ENCODE measurements at regions not wholly inside any gene's neighbourhood (a gene's known extent, or its start where the extent isn't known, plus 50 kb on each side); places are given as distances from the start of the nearest gene placed in this dataset.

GRCh38 chr17:71910002-71910401 is 210.8 kb upstream of the SOX9 start:
- no peaks in the 10 kb centered on the region for H3K27me3 ChIP-seq (replicated peaks in 1 of 4; ENCODE audit: control extremely low read depth in 1 of 4, control insufficient read depth in 3 of 4, insufficient read depth in 4 of 4, low read length in 3 of 4)
- no peak for ATAC-seq (ENCODE audit: low read depth)
- no peaks in the 10 kb centered on the region for H3K4me1 ChIP-seq (ENCODE audit: control insufficient read depth in 2 of 2, insufficient read depth in 2 of 2, low read length in 2 of 2)
- no CpG with 5 or more reads among the region's 3 CpGs for WGBS (ENCODE audit: insufficient coverage)
- H3K4me2 ChIP-seq (replicated peaks; ENCODE audit: low read depth, low read length, poor library complexity, severe bottlenecking) = no peak overlapping the region
- TF ChIP-seq CTCF (IDR thresholded peaks at IDR 0.05) (no peak), EZH2 (IDR thresholded peaks at IDR 0.05; ENCODE audit: borderline replicate concordance, insufficient read depth, low read depth, low read length, poor library complexity, severe bottlenecking) (no peak)
- H3K9me3 ChIP-seq (ENCODE audit: control extremely low read depth in 1 of 3, control insufficient read depth in 2 of 3, insufficient read depth in 1 of 3, low read length in 2 of 3) = peaks cover 0 to 4% (median 1%) of the 10 kb centered on the region in 3 donors
- POLR2A ChIA-PET = no interaction called here
- H3K9ac ChIP-seq (ENCODE audit: low read length) = no peak overlapping the region
- H2AFZ ChIP-seq (ENCODE audit: insufficient read depth, low read depth, low read length, poor library complexity, severe bottlenecking) = no peak overlapping the region
- intact Hi-C loops (cut with micrococcal nuclease) = no loop called here
- no peak overlapping the region for H3K27ac ChIP-seq (ENCODE audit: low read length in 2 of 2)
- CTCF ChIA-PET = no interaction called here
- H3K36me3 ChIP-seq (replicated peaks in 1 of 2; ENCODE audit: control extremely low read depth in 1 of 2, control insufficient read depth in 1 of 2, extremely low read depth in 1 of 2, insufficient read depth in 2 of 2, low read length in 1 of 2) = no peaks in the 10 kb centered on the region
- Mint-ChIP-seq H3K27ac (no peak overlapping the region), H3K9me3 (ENCODE audit: insufficient read depth) (no peaks in the 10 kb centered on the region), H3K27me3 (no peaks in the 10 kb centered on the region), H3K4me1 (no peaks in the 10 kb centered on the region), H3K4me3 (no peak overlapping the region)
- no peaks in the 10 kb centered on the region for H4K20me1 ChIP-seq (ENCODE audit: control insufficient read depth, insufficient read depth, low read length, poor library complexity, severe bottlenecking)
- no peak for DNase-seq
- H3K4me3 ChIP-seq (ENCODE audit: control extremely low read depth in 1 of 5, extremely low read depth in 1 of 5, insufficient read depth in 1 of 5, low read depth in 2 of 5, low read length in 4 of 5) = no peak overlapping the region
- no peaks in the 10 kb centered on the region for H3K79me2 ChIP-seq (ENCODE audit: control insufficient read depth, insufficient read depth, low read length)

- no peak overlapping the region for H2AFZ ChIP-seq (ENCODE audit: insufficient read depth, low read depth, low read length, poor library complexity, severe bottlenecking)
- Mint-ChIP-seq H3K4me3 (no peak overlapping the region), H3K27ac (no peak overlapping the region), H3K27me3 (no peaks in the 10 kb centered on the region), H3K9me3 (ENCODE audit: insufficient read depth) (no peaks in the 10 kb centered on the region), H3K4me1 (no peaks in the 10 kb centered on the region)
- ChIA-PET POLR2A (no interaction called here), CTCF (no interaction called here)
- TF ChIP-seq CTCF (IDR thresholded peaks at IDR 0.05) (no peak), EZH2 (IDR thresholded peaks at IDR 0.05; ENCODE audit: borderline replicate concordance, insufficient read depth, low read depth, low read length, poor library complexity, severe bottlenecking) (no peak)
- H3K9ac ChIP-seq (ENCODE audit: low read length) = no peak overlapping the region
- no peak for DNase-seq
- no peak overlapping the region for H3K4me3 ChIP-seq (ENCODE audit: control extremely low read depth in 1 of 5, extremely low read depth in 1 of 5, insufficient read depth in 1 of 5, low read depth in 2 of 5, low read length in 4 of 5)
- no peaks in the 10 kb centered on the region for H3K36me3 ChIP-seq (replicated peaks in 1 of 2; ENCODE audit: control extremely low read depth in 1 of 2, control insufficient read depth in 1 of 2, extremely low read depth in 1 of 2, insufficient read depth in 2 of 2, low read length in 1 of 2)
- H3K4me2 ChIP-seq (replicated peaks; ENCODE audit: low read depth, low read length, poor library complexity, severe bottlenecking) = no peak overlapping the region
- H3K79me2 ChIP-seq (ENCODE audit: control insufficient read depth, insufficient read depth, low read length) = no peaks in the 10 kb centered on the region
- H3K27ac ChIP-seq (ENCODE audit: low read length in 2 of 2) = no peak overlapping the region
- no peak for ATAC-seq (ENCODE audit: low read depth)
- no peaks in the 10 kb centered on the region for H3K4me1 ChIP-seq (ENCODE audit: control insufficient read depth in 2 of 2, insufficient read depth in 2 of 2, low read length in 2 of 2)
- WGBS (ENCODE audit: insufficient coverage) = no CpG with 5 or more reads among the region's 3 CpGs
- H3K9me3 ChIP-seq (ENCODE audit: control extremely low read depth in 1 of 3, control insufficient read depth in 2 of 3, insufficient read depth in 1 of 3, low read length in 2 of 3) = peaks cover 0 to 3% (median 1%) of the 10 kb centered on the region in 3 donors
- intact Hi-C loops (cut with micrococcal nuclease) = no loop called here
- H4K20me1 ChIP-seq (ENCODE audit: control insufficient read depth, insufficient read depth, low read length, poor library complexity, severe bottlenecking) = no peaks in the 10 kb centered on the region
- H3K27me3 ChIP-seq (replicated peaks in 1 of 4; ENCODE audit: control extremely low read depth in 1 of 4, control insufficient read depth in 3 of 4, insufficient read depth in 4 of 4, low read length in 3 of 4) = no peaks in the 10 kb centered on the region
Observed at GRCh38 chr17:71914042-71914441, 206.8 kb upstream of the SOX9 start.

All from B cell (primary cell).